HCT116 (cell line): ENCODE measurements at regions not wholly inside any gene's neighbourhood (a gene's known extent, or its start where the extent isn't known, plus 50 kb on each side); places are given as distances from the start of the nearest gene placed in this dataset.

Experiments used
- POLR2A ChIP-seq: IDR thresholded peaks from 2 replicates; pipeline ENCODE4 v1.7.0; 2011; ENCODE audit warnings: borderline replicate concordance; ENCODE audit not compliant: insufficient read depth, insufficient read length; ENCODE audit errors: extremely low read depth
- SIN3A ChIP-seq: IDR thresholded peaks from 2 replicates; pipeline ENCODE4 v1.6.1; 2012; ENCODE audit warnings: low read depth
- YY1 ChIP-seq: IDR thresholded peaks from 2 replicates; pipeline ENCODE4 v1.6.1; 2011; ENCODE audit warnings: low read length, low read depth, moderate library complexity, mild to moderate bottlenecking; ENCODE audit not compliant: insufficient replicate concordance; ENCODE audit errors: extremely low read depth
- TF ChIP-seq, protein P1 (sequence below), 3 experiments: fragments of 200-600 bp in 1 of 3; sonication (generic) in 1 of 3; IDR thresholded peaks in 2 of 3; conservative IDR thresholded peaks in 1 of 3; 2 replicates each; pipeline ENCODE4 v1.5.1; 2012 to 2017; ENCODE audit warnings: low read depth in 2 of 3, low read length in 2 of 3, antibody characterized with exemption in 1 of 3, borderline replicate concordance in 1 of 3, control low read depth in 1 of 3, mild to moderate bottlenecking in 1 of 3, mixed read lengths in 1 of 3, mixed run types in 1 of 3, moderate library complexity in 1 of 3; ENCODE audit not compliant: insufficient read depth in 1 of 3
- TF ChIP-seq, protein P2 (sequence below): IDR thresholded peaks from 2 replicates; pipeline ENCODE4 v1.6.1; 2012; ENCODE audit warnings: low read depth
- TF ChIP-seq, protein P3 (sequence below): IDR thresholded peaks from 2 replicates; pipeline ENCODE4 v1.6.1; 2012

DNA sequence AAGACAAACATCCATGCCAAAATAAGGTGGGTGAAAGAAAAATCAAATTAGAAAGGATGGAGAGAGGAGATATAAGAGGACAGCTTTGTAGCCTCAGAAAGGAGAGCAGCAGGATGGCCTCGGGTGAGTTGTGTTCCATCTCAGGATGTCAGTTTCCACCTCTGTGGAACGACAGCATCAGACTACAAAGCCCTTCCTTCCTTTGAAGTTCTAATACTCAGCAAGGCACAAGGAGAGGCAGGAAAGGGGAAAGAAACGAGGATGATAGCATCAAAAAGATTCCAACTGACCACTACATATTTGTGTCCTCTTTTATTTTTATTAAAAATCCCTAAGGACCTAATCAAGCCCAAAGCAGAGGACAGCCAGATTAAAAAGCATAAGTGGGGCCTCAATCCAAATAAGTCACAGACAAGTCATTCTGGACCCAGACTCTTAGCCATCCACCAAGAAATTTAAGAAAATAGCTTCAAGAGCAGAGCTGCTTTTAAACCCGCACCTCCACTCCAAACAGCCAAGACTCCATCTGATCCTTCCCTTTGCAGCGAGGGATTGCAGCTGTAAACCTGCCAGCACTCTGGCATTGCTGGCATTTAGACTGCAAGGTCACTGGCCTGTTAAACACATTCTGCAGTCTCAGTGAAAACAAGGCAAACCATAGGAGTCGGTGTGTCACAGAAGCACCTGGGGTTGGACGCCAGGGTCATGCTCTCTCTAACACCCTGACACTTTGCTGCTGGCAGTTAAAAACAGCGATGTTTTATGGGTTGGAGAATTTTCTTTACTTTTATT, 314.5 kb upstream of the CHAC2 start:
- TF ChIP-seq SIN3A (no peak), POLR2A (no peak), YY1 (no peak)
- TF ChIP-seq, protein P1, sequence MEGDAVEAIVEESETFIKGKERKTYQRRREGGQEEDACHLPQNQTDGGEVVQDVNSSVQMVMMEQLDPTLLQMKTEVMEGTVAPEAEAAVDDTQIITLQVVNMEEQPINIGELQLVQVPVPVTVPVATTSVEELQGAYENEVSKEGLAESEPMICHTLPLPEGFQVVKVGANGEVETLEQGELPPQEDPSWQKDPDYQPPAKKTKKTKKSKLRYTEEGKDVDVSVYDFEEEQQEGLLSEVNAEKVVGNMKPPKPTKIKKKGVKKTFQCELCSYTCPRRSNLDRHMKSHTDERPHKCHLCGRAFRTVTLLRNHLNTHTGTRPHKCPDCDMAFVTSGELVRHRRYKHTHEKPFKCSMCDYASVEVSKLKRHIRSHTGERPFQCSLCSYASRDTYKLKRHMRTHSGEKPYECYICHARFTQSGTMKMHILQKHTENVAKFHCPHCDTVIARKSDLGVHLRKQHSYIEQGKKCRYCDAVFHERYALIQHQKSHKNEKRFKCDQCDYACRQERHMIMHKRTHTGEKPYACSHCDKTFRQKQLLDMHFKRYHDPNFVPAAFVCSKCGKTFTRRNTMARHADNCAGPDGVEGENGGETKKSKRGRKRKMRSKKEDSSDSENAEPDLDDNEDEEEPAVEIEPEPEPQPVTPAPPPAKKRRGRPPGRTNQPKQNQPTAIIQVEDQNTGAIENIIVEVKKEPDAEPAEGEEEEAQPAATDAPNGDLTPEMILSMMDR (IDR thresholded peaks at IDR 0.05 in 2 of 3, conservative IDR thresholded peaks at IDR 0.05 in 1 of 3; ENCODE audit: borderline replicate concordance in 1 of 3, insufficient read depth in 1 of 3, low read depth in 2 of 3, low read length in 2 of 3): no peak
- TF ChIP-seq, protein P2, sequence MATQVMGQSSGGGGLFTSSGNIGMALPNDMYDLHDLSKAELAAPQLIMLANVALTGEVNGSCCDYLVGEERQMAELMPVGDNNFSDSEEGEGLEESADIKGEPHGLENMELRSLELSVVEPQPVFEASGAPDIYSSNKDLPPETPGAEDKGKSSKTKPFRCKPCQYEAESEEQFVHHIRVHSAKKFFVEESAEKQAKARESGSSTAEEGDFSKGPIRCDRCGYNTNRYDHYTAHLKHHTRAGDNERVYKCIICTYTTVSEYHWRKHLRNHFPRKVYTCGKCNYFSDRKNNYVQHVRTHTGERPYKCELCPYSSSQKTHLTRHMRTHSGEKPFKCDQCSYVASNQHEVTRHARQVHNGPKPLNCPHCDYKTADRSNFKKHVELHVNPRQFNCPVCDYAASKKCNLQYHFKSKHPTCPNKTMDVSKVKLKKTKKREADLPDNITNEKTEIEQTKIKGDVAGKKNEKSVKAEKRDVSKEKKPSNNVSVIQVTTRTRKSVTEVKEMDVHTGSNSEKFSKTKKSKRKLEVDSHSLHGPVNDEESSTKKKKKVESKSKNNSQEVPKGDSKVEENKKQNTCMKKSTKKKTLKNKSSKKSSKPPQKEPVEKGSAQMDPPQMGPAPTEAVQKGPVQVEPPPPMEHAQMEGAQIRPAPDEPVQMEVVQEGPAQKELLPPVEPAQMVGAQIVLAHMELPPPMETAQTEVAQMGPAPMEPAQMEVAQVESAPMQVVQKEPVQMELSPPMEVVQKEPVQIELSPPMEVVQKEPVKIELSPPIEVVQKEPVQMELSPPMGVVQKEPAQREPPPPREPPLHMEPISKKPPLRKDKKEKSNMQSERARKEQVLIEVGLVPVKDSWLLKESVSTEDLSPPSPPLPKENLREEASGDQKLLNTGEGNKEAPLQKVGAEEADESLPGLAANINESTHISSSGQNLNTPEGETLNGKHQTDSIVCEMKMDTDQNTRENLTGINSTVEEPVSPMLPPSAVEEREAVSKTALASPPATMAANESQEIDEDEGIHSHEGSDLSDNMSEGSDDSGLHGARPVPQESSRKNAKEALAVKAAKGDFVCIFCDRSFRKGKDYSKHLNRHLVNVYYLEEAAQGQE: no peak
- TF ChIP-seq, protein P3, sequence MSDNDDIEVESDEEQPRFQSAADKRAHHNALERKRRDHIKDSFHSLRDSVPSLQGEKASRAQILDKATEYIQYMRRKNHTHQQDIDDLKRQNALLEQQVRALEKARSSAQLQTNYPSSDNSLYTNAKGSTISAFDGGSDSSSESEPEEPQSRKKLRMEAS: no peak
